Fibroblast of lung (primary cell): ENCODE measurements at regions not wholly inside any gene's neighbourhood (a gene's known extent, or its start where the extent isn't known, plus 50 kb on each side); places are given as distances from the start of the nearest gene placed in this dataset.

Experiments
- EZH2 ChIP-seq: IDR thresholded peaks from 2 replicates; pipeline ENCODE4 v1.5.1; 2012; ENCODE audit warnings: low read length, control low read depth, mild to moderate bottlenecking; ENCODE audit errors: missing control alignments
- TF ChIP-seq, protein P1 (sequence below), 2 donors: IDR thresholded peaks in 1 of 2; conservative IDR thresholded peaks in 1 of 2; 1 replicate in 1 of 2; 2 replicates in 1 of 2; pipeline ENCODE4 v1.5.1; 2011 to 2012; ENCODE audit warnings: low read length in 2 of 2, control low read depth in 1 of 2, inconsistent platforms in 1 of 2, low read depth in 1 of 2, mild to moderate bottlenecking in 1 of 2

- TF ChIP-seq, protein P1, sequence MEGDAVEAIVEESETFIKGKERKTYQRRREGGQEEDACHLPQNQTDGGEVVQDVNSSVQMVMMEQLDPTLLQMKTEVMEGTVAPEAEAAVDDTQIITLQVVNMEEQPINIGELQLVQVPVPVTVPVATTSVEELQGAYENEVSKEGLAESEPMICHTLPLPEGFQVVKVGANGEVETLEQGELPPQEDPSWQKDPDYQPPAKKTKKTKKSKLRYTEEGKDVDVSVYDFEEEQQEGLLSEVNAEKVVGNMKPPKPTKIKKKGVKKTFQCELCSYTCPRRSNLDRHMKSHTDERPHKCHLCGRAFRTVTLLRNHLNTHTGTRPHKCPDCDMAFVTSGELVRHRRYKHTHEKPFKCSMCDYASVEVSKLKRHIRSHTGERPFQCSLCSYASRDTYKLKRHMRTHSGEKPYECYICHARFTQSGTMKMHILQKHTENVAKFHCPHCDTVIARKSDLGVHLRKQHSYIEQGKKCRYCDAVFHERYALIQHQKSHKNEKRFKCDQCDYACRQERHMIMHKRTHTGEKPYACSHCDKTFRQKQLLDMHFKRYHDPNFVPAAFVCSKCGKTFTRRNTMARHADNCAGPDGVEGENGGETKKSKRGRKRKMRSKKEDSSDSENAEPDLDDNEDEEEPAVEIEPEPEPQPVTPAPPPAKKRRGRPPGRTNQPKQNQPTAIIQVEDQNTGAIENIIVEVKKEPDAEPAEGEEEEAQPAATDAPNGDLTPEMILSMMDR (conservative IDR thresholded peaks at IDR 0.05 in 1 of 2, IDR thresholded peaks at IDR 0.05 in 1 of 2; ENCODE audit: low read depth in 1 of 2, low read length in 2 of 2) = no peak
- TF ChIP-seq EZH2 = no peak
Measured at GRCh38 chr6:67501755-67502154, 1133.3 kb upstream of the ADGRB3 start.
